HG02973 (cell line): ENCODE measurements at regions not wholly inside any gene's neighbourhood (a gene's known extent, or its start where the extent isn't known, plus 50 kb on each side); places are given as distances from the start of the nearest gene placed in this dataset.

ENCODE experiments used
- ATAC-seq: cut with Tn5 transposase; IDR thresholded peaks from one replicate; pipeline ENCODE4 v1.9.1; 2021; ENCODE audit warnings: moderate library complexity; ENCODE audit not compliant: unreplicated experiment

GRCh38 chr15:47516558-47516957 lies 200.7 kb upstream of the SEMA6D start:
- no peak for ATAC-seq

DNA sequence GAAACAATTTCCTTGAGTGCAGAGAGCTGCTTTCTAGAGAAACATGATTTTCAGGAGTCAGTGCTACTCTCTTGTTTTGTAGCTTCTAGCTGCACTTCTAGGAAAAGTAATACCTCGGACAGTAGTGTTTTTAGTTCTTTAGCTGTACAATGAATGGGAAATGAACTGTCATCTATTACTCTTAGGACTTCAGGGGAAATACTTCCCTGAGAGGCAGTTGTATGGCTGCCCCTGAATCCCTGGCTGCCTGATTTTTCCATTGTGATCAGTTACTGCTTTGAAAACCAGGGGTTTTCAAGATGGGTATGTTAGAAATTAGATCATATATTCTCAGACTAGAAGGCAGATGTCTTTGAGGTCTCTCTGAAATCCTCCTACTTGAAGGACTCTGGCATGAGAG lies 200.3 kb upstream of the SEMA6D start:
- no peak for ATAC-seq

DNA sequence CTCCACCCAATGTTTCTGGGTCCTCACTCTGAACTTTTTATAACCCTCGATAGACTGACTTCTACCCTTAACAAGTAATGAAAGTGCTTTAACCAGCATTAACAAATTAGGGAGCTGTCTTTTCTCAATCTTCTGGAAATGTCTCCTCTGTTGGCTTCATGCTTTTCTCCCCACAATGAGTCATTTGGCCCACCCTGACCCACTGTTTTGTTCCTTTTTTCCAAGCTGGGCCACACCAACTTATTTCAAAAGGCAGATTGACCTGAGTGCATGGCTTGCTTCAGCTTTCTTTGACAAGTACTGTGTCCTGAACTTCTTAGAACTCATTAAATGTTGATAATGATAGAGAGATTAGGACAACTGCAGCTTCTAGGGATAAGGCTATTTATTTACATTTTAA lies 199.6 kb upstream of the SEMA6D start:
- no peak for ATAC-seq

- ATAC-seq = no peak
These were observed 193.4 kb upstream of the SEMA6D start for GRCh38 chr15:47523681-47524475.

DNA sequence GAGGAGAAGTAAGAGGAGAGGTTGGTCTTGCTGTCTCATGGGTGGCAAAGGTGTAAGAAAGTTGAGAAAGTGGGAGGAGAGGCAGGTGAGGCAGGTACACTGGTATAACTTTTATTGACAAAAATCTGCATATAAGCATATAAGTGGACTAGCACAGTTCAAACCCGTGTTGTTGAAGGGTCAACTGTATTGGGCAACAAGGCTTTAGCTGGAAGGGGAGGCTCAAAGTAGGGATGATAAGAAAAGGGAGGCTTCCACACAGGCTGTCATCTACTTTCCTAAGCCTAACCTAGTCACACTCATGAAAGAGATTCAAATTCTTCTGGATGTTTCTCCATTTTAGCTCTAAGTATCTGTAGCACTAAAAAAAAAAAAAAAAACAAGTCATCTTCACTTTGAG lies 188.1 kb upstream of the SEMA6D start:
- ATAC-seq = no peak

- no peak for ATAC-seq
These were observed 182.6 kb upstream of the SEMA6D start for GRCh38 chr15:47534673-47535072.

- ATAC-seq = no peak
These were observed 175.7 kb upstream of the SEMA6D start for GRCh38 chr15:47541562-47541961.

GRCh38 chr15:47542312-47542989 lies 174.9 kb upstream of the SEMA6D start:
- ATAC-seq = no peak

DNA sequence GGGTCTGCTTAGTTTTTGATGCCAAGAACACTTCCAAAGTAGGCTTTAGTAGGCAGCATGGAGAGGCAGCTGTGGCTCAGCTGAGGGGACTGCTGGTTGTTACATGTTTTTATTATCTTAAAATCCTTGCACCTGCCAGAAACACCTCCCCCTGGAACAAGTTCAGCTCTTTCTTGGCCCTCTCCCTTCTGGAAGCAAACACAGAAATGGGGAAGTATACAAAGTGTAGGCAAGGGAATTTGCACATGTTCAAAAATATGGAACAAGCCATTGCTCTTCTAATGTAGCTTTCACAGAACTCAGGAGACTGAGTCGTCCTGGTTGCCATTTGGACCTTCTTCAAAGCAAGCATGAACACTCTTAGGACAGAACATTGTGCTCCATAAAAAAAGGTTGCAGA lies 169.1 kb upstream of the SEMA6D start:
- no peak for ATAC-seq

GRCh38 chr15:47548986-47549385 lies 168.3 kb upstream of the SEMA6D start:
- ATAC-seq = no peak

GRCh38 chr15:47551079-47551478 lies 166.2 kb upstream of the SEMA6D start:
- no peak for ATAC-seq

DNA sequence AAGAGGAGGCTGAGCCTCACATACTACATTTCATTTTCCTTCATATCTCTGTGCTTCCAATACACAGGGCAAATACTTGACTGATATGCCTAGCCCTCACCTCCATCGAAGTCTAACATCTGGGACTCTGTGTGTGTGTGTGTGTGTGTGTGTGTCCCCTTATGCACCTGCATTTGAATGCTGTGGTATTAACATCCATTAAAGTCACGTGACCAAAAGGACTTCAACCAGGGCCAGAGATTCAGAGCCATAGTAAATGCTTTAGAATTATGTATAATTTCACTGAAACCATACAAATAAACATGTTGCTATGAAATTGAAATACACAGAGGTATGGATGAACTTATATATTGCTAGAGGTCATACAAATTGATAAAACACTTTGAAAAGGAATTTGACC lies 165.8 kb upstream of the SEMA6D start:
- no peak for ATAC-seq

DNA sequence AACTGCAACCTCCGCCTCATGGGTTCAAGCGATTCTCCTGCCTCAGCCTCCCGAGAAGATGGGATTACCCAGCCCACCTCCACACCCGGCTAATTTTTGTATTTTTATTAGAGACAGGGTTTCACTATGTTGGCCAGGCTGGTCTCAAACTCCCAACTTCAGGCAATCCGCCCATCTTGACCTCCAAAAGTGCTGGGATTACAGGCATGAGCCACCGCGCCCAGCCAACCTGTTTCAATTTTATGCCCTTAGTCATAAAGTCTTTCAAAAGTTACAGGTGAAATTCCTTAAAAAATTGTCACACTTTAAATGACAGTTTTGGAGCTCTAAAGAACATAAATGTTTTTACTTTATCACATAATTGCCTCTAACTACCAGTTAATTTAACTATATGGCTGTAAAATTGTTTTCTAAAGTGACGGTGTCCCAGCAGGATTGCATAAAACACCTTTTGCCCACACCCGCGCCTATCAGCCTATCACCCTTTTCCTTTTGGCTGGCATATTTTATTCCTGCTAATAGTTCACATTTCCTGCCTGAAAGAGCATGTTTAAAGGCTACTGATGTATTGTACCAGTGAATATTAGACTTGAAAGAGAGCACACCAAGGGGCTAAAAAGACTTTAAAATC lies 164.2 kb upstream of the SEMA6D start:
- ATAC-seq = no peak

GRCh38 chr15:47553947-47554346 lies 163.4 kb upstream of the SEMA6D start:
- ATAC-seq = no peak

DNA sequence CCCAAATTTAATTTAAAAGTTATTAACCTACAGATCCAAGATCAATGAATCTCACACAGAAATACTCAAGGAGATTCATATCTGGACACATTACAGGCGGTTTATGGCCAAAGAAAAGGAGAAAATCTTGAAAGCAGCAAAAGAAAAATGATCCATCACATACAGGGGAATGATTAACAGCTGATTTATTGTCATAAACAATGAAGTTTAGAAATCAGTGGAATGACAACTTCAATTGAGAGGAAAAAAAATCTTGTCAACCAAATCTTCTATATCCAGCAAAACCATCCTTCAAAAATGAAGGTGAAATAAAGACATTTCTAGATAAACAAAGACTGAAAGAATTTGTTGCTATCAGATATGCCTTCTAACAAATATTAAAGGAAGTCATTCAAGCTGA lies 156.2 kb upstream of the SEMA6D start:
- no peak for ATAC-seq

DNA sequence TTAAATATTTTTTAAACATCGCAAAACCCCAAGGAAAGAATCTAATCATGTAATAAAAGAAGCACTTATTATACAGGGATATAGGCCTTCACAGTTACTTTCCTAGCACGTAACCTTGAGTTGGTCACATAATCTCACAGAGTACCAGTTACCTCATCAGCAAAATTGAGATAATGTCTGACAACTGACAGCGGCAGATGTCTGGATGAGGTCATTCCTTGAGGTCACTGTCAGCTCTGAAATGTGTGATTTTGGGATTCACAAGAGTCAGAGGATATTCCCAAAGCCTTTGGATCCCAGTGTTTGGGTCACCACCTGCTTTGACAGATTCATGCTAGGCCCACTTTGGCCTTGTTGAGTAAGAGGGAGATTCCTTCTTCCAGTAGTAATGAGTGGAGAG lies 151.4 kb upstream of the SEMA6D start:
- no peak for ATAC-seq

DNA sequence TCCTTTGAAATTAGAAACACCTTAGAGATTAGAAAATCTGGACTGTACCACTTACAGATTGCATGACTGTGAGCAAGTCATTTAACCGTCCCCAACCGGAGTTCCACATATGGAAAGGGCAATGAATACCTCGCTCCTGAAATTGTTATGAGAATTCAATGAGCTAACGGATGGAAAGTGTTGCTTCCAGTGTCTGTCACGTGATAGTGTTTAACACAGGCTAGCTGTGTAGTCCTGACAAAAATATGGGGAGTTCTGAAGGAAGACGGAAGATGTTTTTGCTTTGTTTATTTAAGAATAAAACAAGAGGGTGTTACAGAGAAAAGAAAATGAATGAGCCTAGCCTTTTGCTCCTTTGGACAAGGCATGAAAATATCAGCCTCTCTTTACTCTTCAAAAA lies 150.7 kb upstream of the SEMA6D start:
- no peak for ATAC-seq

GRCh38 chr15:47568030-47568429 lies 149.3 kb upstream of the SEMA6D start:
- no peak for ATAC-seq

GRCh38 chr15:47570044-47570443 lies 147.3 kb upstream of the SEMA6D start:
- ATAC-seq = no peak

- ATAC-seq = no peak
These were observed 146.9 kb upstream of the SEMA6D start for GRCh38 chr15:47570451-47570850.

DNA sequence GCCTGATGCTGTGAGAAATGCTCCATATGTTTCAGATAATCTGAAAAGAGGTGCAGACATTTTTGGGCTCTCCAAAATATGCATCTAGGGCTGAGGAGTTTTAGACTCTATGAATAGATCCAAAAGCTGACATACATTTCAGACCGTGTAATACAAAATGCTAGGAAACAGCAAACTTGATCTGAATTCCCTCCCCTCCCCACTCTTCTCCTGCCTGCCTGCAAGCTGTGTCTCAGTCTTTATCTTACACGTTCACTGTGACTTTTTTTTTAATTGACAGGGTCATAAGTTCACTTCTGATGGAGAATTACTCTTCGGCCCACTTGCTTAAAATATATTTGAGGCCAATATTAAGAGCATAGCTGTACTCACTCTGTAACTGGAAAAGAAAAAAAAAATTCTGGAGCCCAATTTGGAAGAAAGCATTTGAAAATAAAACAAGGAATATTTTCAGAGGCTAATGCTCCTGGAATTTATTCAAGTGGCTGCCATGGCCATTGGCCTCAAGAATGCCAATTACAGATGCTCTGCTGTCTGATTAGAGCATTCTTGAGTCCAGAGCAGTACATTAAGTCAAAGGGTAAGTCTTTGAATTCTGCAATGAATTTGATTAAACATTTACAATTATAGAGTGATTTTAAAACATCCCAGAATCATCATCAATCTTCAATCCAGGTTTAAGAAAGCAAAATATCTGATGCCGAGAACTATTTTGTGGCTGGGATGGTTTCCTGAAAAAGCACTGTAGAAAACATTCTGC lies 146.2 kb upstream of the SEMA6D start:
- no peak for ATAC-seq
